ENCODE measurements at regions not wholly inside any gene's neighbourhood (a gene's known extent, or its start where the extent isn't known, plus 50 kb on each side); places are given as distances from the start of the nearest gene placed in this dataset.
A peak's percentile ranks its signal among the peaks of the same experiment; 100 is the strongest.

DNA sequence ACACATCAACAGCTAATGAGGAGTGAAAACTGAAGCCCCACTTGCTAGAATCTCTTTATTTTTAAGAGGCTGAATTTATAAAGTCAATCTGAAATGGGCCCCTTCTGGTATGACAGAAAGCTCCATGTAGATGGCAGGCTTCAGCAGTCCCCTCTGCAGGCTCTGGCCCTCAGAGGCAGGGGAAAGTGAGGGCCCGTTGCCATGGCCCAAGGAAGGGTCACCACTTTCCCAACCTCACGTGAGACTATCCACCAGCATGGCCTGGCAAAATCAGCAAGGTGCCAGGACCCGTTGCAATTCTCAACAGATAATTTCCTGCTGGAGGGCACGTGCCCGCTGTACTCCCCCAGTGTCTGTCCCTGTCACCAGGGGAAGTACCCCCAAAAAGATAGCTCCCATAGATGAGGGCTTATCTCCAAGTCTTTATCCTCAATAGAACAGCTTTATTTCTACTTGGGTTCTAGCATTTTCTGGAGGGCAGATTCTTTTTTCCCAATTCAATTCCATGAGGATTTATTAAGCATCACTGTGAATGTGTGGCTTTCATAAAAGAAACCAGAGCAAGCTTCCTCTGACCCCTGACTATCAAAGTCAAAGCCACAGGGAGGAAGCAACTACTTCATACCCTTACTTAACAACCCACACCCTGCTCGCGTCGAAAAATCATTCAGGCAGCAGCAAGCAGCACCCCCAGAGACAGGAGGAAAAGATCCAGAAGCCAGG is 85.4 kb upstream of the FSTL4 start:
- H3K27ac ChIP-seq (ENCODE audit: insufficient read length, low read depth, low read length) = no peak overlapping the region
- no peak overlapping the region for H4K5ac ChIP-seq (ENCODE audit: insufficient read length, low read depth, low read length)
- H3K4me2 ChIP-seq (ENCODE audit: insufficient read depth, insufficient read length, low read length) = no peak overlapping the region
- H4K8ac ChIP-seq (replicated peaks; ENCODE audit: insufficient read length, low read depth, low read length) = no peak overlapping the region
- H2AFZ ChIP-seq (ENCODE audit: low read length) = no peak overlapping the region
- H2AK5ac ChIP-seq (ENCODE audit: insufficient read length, low read length) = no peak overlapping the region
- H3K56ac ChIP-seq (ENCODE audit: insufficient read length, low read depth, low read length) = no peak overlapping the region
- H3K23ac ChIP-seq (ENCODE audit: insufficient read length, low read depth, low read length) = no peak overlapping the region
- H3K4ac ChIP-seq (ENCODE audit: low read depth, low read length) = no peak overlapping the region
- H3K79me2 ChIP-seq (ENCODE audit: insufficient read depth, low read length) = no peaks in the 10 kb centered on the region
- H2BK120ac ChIP-seq (ENCODE audit: low read depth, low read length, poor library complexity, severe bottlenecking) = no peak overlapping the region
- H4K20me1 ChIP-seq (ENCODE audit: control insufficient read depth, insufficient read depth, insufficient read length) = no peaks in the 10 kb centered on the region
- no CpG with 5 or more reads among the region's 8 CpGs for WGBS (ENCODE audit: extremely low coverage, insufficient read length, low lambda C conversion rate)
- no peaks in the 10 kb centered on the region for H3K79me1 ChIP-seq (ENCODE audit: insufficient read depth, low read depth, low read length, poor library complexity, severe bottlenecking)
- no peak overlapping the region for H2BK12ac ChIP-seq (ENCODE audit: insufficient read length, low read depth, low read length)
- H2BK20ac ChIP-seq (ENCODE audit: low read depth, low read length, poor library complexity, severe bottlenecking) = no peak overlapping the region
- no peak overlapping the region for H3K18ac ChIP-seq (ENCODE audit: insufficient read length, low read depth, low read length)
- H3K14ac ChIP-seq (ENCODE audit: insufficient read depth, low read length) = no peak overlapping the region
- Mint-ChIP-seq H3K27me3 (ENCODE audit: low read depth) (peaks cover 10% of the 10 kb centered on the region), H3K4me1 (no peaks in the 10 kb centered on the region), H3K9me3 (peaks cover 0 to 2% of the 10 kb centered on the region in 2 experiments; a peak in 1 of 5 replicates), H3K4me3 (no peak overlapping the region), H3K36me3 (ENCODE audit: insufficient read depth in 1 of 3, low read depth in 3 of 3) (no peaks in the 10 kb centered on the region; a peak in 1 of 7 replicates), H3K27ac (no peak overlapping the region)
- no peaks in the 10 kb centered on the region for H3K27me3 ChIP-seq (ENCODE audit: insufficient read depth, low read length)
- TF ChIP-seq, protein P1, sequence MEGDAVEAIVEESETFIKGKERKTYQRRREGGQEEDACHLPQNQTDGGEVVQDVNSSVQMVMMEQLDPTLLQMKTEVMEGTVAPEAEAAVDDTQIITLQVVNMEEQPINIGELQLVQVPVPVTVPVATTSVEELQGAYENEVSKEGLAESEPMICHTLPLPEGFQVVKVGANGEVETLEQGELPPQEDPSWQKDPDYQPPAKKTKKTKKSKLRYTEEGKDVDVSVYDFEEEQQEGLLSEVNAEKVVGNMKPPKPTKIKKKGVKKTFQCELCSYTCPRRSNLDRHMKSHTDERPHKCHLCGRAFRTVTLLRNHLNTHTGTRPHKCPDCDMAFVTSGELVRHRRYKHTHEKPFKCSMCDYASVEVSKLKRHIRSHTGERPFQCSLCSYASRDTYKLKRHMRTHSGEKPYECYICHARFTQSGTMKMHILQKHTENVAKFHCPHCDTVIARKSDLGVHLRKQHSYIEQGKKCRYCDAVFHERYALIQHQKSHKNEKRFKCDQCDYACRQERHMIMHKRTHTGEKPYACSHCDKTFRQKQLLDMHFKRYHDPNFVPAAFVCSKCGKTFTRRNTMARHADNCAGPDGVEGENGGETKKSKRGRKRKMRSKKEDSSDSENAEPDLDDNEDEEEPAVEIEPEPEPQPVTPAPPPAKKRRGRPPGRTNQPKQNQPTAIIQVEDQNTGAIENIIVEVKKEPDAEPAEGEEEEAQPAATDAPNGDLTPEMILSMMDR (conservative IDR thresholded peaks at IDR 0.05) = no peak
- H3K9ac ChIP-seq (ENCODE audit: extremely low read depth, insufficient read length, low read length) = no peak overlapping the region
- no peak overlapping the region for H4K91ac ChIP-seq (ENCODE audit: insufficient read length, low read depth, low read length)
- peaks cover 4% of the 10 kb centered on the region for H3K23me2 ChIP-seq (ENCODE audit: insufficient read length, low read depth, low read length, poor library complexity, severe bottlenecking)
- H3K4me1 ChIP-seq (ENCODE audit: insufficient read depth, low read length) = no peaks in the 10 kb centered on the region
- H3K9me3 ChIP-seq (ENCODE audit: control insufficient read depth, low read depth, low read length) = no peaks in the 10 kb centered on the region
- H2BK15ac ChIP-seq (ENCODE audit: low read depth, low read length) = no peak overlapping the region
- H3T11ph ChIP-seq (ENCODE audit: low read length) = no peak overlapping the region
- DNase-seq = peak; percentile 9
- H2BK5ac ChIP-seq (ENCODE audit: insufficient read length, low read length) = no peak overlapping the region
